Effector memory CD8-positive, alpha-beta T cell (primary cell): ENCODE measurements at regions not wholly inside any gene's neighbourhood (a gene's known extent, or its start where the extent isn't known, plus 50 kb on each side); places are given as distances from the start of the nearest gene placed in this dataset.

Experiments used
- ATAC-seq: fragments of 150-1000 bp; cut with Tn5 transposase; replicated peaks from 2 replicates; pipeline ENCODE4 v1.10.0; 2021; ENCODE audit warnings: mild to moderate bottlenecking, moderate library complexity
- DNase-seq, 3 experiments: peaks; one replicate each; pipeline ENCODE4 v3.0.0; 2021
- H3K27ac Mint-ChIP-seq, 2 donors: one replicate each; pipeline ENCODE4 v1.8.0; 2022; ENCODE audit warnings: mild to moderate bottlenecking in 2 of 2, mixed read lengths in 2 of 2, moderate library complexity in 2 of 2
- H3K27me3 Mint-ChIP-seq, 2 donors: one replicate each; pipeline ENCODE4 v1.8.0; 2022; ENCODE audit warnings: mixed read lengths in 2 of 2
- H3K36me3 Mint-ChIP-seq: one replicate; pipeline ENCODE4 v1.8.0; 2022; ENCODE audit warnings: mild to moderate bottlenecking, moderate library complexity, mixed read lengths; ENCODE audit not compliant: insufficient read depth
- H3K4me1 Mint-ChIP-seq, 2 donors: one replicate each; pipeline ENCODE4 v1.8.0; 2022; ENCODE audit warnings: low read depth in 2 of 2, mixed read lengths in 2 of 2
- H3K4me3 Mint-ChIP-seq, 2 donors: one replicate each; pipeline ENCODE4 v1.8.0; 2022; ENCODE audit warnings: mild to moderate bottlenecking in 2 of 2, mixed read lengths in 2 of 2, moderate library complexity in 2 of 2
- H3K9me3 Mint-ChIP-seq, 2 donors: one replicate each; pipeline ENCODE4 v1.8.0; 2022; ENCODE audit warnings: mixed read lengths in 2 of 2

GRCh38 chr22:49600468-49600867, 227.2 kb downstream of the BRD1 start:
- Mint-ChIP-seq H3K4me1 (peaks cover 0 to 2% of the 10 kb centered on the region in 2 donors), H3K27me3 (no peaks in the 10 kb centered on the region), H3K27ac (no peak overlapping the region), H3K4me3 (no peak overlapping the region), H3K9me3 (peaks cover 0 to 6% of the 10 kb centered on the region in 2 donors), H3K36me3 (no peaks in the 10 kb centered on the region)
- no peak for DNase-seq
- ATAC-seq = no peak

- no peaks in the 10 kb centered on the region for H3K27me3 Mint-ChIP-seq
- no peak overlapping the region for H3K4me3 Mint-ChIP-seq
- H3K9me3 Mint-ChIP-seq = peaks cover 0 to 6% of the 10 kb centered on the region in 2 donors
- no peak overlapping the region for H3K27ac Mint-ChIP-seq
- DNase-seq = no peak
- H3K36me3 Mint-ChIP-seq = no peaks in the 10 kb centered on the region
- no peak for ATAC-seq
- H3K4me1 Mint-ChIP-seq = peaks cover 0 to 2% of the 10 kb centered on the region in 2 donors
Measured at GRCh38 chr22:49599691-49600455, 227.8 kb downstream of the BRD1 start.

GRCh38 chr22:49599039-49599438, 228.6 kb downstream of the BRD1 start:
- Mint-ChIP-seq H3K4me3 (no peak overlapping the region), H3K27ac (no peak overlapping the region), H3K4me1 (peaks cover 0 to 2% of the 10 kb centered on the region in 2 donors), H3K9me3 (no peaks in the 10 kb centered on the region), H3K36me3 (peaks cover 2% of the 10 kb centered on the region), H3K27me3 (no peaks in the 10 kb centered on the region)
- no peak for ATAC-seq
- DNase-seq = no peak

GRCh38 chr22:49598338-49598737, 229.3 kb downstream of the BRD1 start:
- no peaks in the 10 kb centered on the region for H3K27me3 Mint-ChIP-seq
- no peak overlapping the region for H3K27ac Mint-ChIP-seq
- no peak overlapping the region for H3K4me3 Mint-ChIP-seq
- H3K36me3 Mint-ChIP-seq = peaks cover 2% of the 10 kb centered on the region
- H3K9me3 Mint-ChIP-seq = no peaks in the 10 kb centered on the region
- DNase-seq (no peak), ATAC-seq (no peak)
- peaks cover 0 to 2% of the 10 kb centered on the region in 2 donors for H3K4me1 Mint-ChIP-seq

- ATAC-seq = no peak
- peaks cover 2% of the 10 kb centered on the region for H3K36me3 Mint-ChIP-seq
- no peak overlapping the region for H3K27ac Mint-ChIP-seq
- no peak overlapping the region for H3K4me3 Mint-ChIP-seq
- H3K4me1 Mint-ChIP-seq = peaks cover 0 to 2% of the 10 kb centered on the region in 2 donors
- no peak for DNase-seq
- H3K9me3 Mint-ChIP-seq = no peaks in the 10 kb centered on the region
- H3K27me3 Mint-ChIP-seq = no peaks in the 10 kb centered on the region
Measured at GRCh38 chr22:49597428-49598039, 230.1 kb downstream of the BRD1 start.

GRCh38 chr22:49595465-49596078, 232.1 kb downstream of the BRD1 start:
- Mint-ChIP-seq H3K4me1 (peaks cover 0 to 2% of the 10 kb centered on the region in 2 donors), H3K27ac (no peak overlapping the region), H3K9me3 (no peaks in the 10 kb centered on the region), H3K27me3 (no peaks in the 10 kb centered on the region), H3K4me3 (no peak overlapping the region), H3K36me3 (peaks cover 2% of the 10 kb centered on the region)
- no peak for DNase-seq
- ATAC-seq = no peak

- no peak for DNase-seq
- H3K4me3 Mint-ChIP-seq = no peak overlapping the region
- H3K9me3 Mint-ChIP-seq = no peaks in the 10 kb centered on the region
- peaks cover 0 to 3% of the 10 kb centered on the region in 2 donors for H3K4me1 Mint-ChIP-seq
- H3K36me3 Mint-ChIP-seq = peaks cover 2% of the 10 kb centered on the region
- no peaks in the 10 kb centered on the region for H3K27me3 Mint-ChIP-seq
- H3K27ac Mint-ChIP-seq = no peak overlapping the region
- no peak for ATAC-seq
Measured at GRCh38 chr22:49594078-49594477, 233.6 kb downstream of the BRD1 start.

GRCh38 chr22:49593509-49593908, 234.2 kb downstream of the BRD1 start:
- H3K4me1 Mint-ChIP-seq = peaks cover 0 to 3% of the 10 kb centered on the region in 2 donors
- H3K27ac Mint-ChIP-seq = no peak overlapping the region
- H3K27me3 Mint-ChIP-seq = no peaks in the 10 kb centered on the region
- DNase-seq (no peak), ATAC-seq (no peak)
- H3K9me3 Mint-ChIP-seq = no peaks in the 10 kb centered on the region
- H3K4me3 Mint-ChIP-seq = no peak overlapping the region
- H3K36me3 Mint-ChIP-seq = peaks cover 6% of the 10 kb centered on the region

GRCh38 chr22:49592780-49593501, 234.7 kb downstream of the BRD1 start:
- DNase-seq (no peak), ATAC-seq (no peak)
- Mint-ChIP-seq H3K27me3 (no peaks in the 10 kb centered on the region), H3K27ac (no peak overlapping the region), H3K9me3 (no peaks in the 10 kb centered on the region), H3K36me3 (peaks cover 6% of the 10 kb centered on the region), H3K4me1 (peaks cover 0 to 3% of the 10 kb centered on the region in 2 donors), H3K4me3 (no peak overlapping the region)

GRCh38 chr22:49590851-49591445, 236.7 kb downstream of the BRD1 start:
- DNase-seq (no peak), ATAC-seq (no peak)
- H3K36me3 Mint-ChIP-seq = peaks cover 6% of the 10 kb centered on the region
- no peak overlapping the region for H3K4me3 Mint-ChIP-seq
- H3K9me3 Mint-ChIP-seq = no peaks in the 10 kb centered on the region
- H3K27ac Mint-ChIP-seq = no peak overlapping the region
- peaks cover 3 to 5% of the 10 kb centered on the region in 2 donors for H3K4me1 Mint-ChIP-seq
- no peaks in the 10 kb centered on the region for H3K27me3 Mint-ChIP-seq

GRCh38 chr22:49590381-49590780, 237.3 kb downstream of the BRD1 start:
- H3K4me1 Mint-ChIP-seq = peaks cover 3 to 5% of the 10 kb centered on the region in 2 donors
- peaks cover 6% of the 10 kb centered on the region for H3K36me3 Mint-ChIP-seq
- H3K4me3 Mint-ChIP-seq = no peak overlapping the region
- no peaks in the 10 kb centered on the region for H3K9me3 Mint-ChIP-seq
- no peak for DNase-seq
- no peak overlapping the region for H3K27ac Mint-ChIP-seq
- H3K27me3 Mint-ChIP-seq = no peaks in the 10 kb centered on the region
- ATAC-seq = no peak

GRCh38 chr22:49589811-49590210, 237.9 kb downstream of the BRD1 start:
- H3K27ac Mint-ChIP-seq = no peak overlapping the region
- peaks cover 3 to 5% of the 10 kb centered on the region in 2 donors for H3K4me1 Mint-ChIP-seq
- no peaks in the 10 kb centered on the region for H3K27me3 Mint-ChIP-seq
- H3K36me3 Mint-ChIP-seq = peaks cover 6% of the 10 kb centered on the region
- DNase-seq = no peak
- no peak for ATAC-seq
- H3K4me3 Mint-ChIP-seq = no peak overlapping the region
- no peaks in the 10 kb centered on the region for H3K9me3 Mint-ChIP-seq

- H3K27me3 Mint-ChIP-seq = no peaks in the 10 kb centered on the region
- H3K4me1 Mint-ChIP-seq = peaks cover 3 to 5% of the 10 kb centered on the region in 2 donors
- DNase-seq (no peak), ATAC-seq (no peak)
- peaks cover 4% of the 10 kb centered on the region for H3K36me3 Mint-ChIP-seq
- no peaks in the 10 kb centered on the region for H3K9me3 Mint-ChIP-seq
- no peak overlapping the region for H3K27ac Mint-ChIP-seq
- H3K4me3 Mint-ChIP-seq = no peak overlapping the region
Measured at GRCh38 chr22:49589301-49589700, 238.4 kb downstream of the BRD1 start.
